ENCODE measurements at regions not wholly inside any gene's neighbourhood (a gene's known extent, or its start where the extent isn't known, plus 50 kb on each side); places are given as distances from the start of the nearest gene placed in this dataset.

DNA sequence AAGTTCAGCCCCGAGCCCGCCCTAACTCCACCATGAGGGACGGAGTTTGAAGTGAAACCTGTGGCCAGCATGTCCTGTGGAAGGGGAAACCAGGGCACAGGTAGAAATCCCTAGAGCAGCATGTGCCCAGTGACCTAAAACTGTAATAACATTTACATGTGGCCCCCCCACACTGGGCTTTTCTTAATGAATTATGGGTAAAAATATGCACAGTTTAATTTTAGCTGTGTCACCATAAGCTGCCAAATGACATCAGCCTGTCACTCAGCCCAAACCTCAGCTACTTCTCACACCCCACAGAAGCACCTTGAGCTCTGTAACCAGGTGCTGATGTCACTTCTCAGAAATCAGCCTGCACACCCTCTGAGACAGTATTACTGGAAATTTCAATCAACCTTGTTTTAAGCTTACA lies 50.0 kb upstream of the SLC19A1 start:
- no peak for DNase-seq

DNA sequence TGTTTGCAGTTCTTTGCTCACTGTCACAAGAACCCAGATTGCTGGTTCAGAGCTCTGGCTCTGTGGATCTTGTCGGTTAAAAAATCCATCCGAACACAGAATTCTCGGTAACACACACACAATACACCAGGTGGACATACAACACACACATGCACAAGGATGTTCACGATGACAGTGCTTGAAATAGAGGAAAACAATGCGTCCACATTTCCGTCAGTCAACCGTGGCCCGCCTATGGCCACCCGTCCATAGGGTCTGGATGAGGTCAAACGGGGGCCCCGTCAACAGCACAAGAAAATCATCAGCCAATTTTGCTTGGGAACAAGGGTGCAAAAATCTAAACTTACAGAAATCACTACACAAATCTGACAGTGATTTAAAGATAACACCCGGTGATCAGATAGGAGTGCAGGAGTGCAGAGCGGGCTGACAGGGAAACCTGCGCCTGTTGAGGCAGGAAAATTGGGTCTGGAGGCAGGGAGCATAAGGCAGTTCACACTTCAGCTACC lies 50.4 kb upstream of the SLC19A1 start:
- DNase-seq = no peak

DNA sequence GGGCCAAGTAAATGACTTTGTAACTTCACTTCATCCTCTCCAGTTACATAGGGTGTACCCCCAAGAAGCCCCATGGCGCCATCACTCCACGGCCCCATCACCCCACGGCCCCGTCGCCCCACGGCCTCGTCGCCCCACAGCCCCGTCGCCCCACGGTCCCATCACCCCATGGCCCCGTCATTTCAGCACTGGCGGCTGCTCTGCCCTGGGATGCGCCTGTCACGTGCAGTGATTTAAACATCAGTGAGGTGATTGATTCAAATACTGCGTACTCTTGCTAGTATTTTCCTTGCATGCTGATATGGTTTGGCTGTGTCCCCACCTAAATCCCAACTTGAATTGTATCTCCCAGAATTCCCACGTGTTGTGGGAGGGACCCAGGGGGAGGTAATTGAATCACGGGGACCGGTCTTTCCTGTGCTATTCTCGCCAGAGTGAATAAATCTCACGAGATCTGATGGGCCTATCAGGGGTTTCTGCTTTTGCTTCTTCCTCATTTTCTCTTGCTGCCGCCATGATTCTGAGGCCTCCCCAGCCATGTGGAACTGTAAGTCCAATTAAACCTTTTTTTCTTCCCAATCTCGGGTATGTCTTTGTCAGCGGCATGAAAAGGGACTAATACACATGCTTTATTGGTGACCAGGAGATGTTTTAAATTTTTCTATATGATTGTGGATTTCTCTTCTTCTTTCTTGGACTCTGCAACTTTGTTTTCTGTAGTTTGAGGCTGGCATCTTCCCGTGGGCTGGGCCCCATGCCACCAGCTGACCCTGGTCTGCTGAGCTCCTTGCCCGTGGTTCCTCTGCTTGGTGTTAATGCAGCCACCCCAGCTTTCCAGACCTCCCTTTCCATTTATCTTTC lies 50.1 kb upstream of the PCBP3 start:
- peak; percentile 24 to 35 for DNase-seq
